ENCODE measurements at regions not wholly inside any gene's neighbourhood (a gene's known extent, or its start where the extent isn't known, plus 50 kb on each side); places are given as distances from the start of the nearest gene placed in this dataset.
"Not testable (repeated sequence)": the region's sequence is repeated elsewhere in the genome, so short reads cannot be mapped to it uniquely, and the experiment has no call there.

DNA sequence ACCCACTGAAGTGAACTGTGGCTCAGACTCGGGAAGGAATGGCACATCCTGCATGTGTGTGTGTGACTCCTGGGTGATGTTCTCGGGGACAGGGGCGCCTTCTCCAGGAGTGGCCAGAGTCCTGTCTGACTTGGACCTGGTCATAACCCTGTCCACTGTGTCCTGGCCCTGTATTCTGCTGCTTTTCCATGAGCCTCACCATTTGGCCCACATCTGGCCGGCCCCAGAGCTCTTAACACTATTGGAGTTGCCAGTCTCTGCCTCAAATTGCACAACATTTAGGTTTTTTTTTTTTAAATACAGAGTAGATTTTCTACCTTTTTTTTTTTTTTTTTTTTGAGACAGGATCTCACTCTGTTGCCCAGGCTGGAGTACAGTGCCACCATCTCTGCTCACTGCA, 278.3 kb upstream of the TUT7 start:
- Mint-ChIP-seq H3K4me1 (no peaks in the 10 kb centered on the region), H3K4me3 (no peak overlapping the region), H3K27ac (no peak overlapping the region), H3K27me3 (peaks cover 5 to 43% (median 34%) of the 10 kb centered on the region in 5 donors), H3K9me3 (peaks cover 0 to 10% (median 0%) of the 10 kb centered on the region in 11 donors), H3K36me3 (peaks cover 0 to 6% (median 0%) of the 10 kb centered on the region in 5 donors)
- no peaks in the 10 kb centered on the region for H3K36me3 ChIP-seq (ENCODE audit: control insufficient read depth in 2 of 3, insufficient read depth in 3 of 3, low read length in 3 of 3)
- no peak for DNase-seq
- H3K27me3 ChIP-seq (ENCODE audit: control insufficient read depth in 2 of 2, insufficient read depth in 2 of 2, low read length in 2 of 2), result no peaks in the 10 kb centered on the region
- intact Hi-C loops (cut with micrococcal nuclease), result no loop called here
- no peak overlapping the region for H3K4me3 ChIP-seq (ENCODE audit: low read length)
- no peak overlapping the region for H3K27ac ChIP-seq (ENCODE audit: low read depth, low read length)
- no peaks in the 10 kb centered on the region for H3K4me1 ChIP-seq (ENCODE audit: control insufficient read depth in 2 of 2, insufficient read depth in 2 of 2, low read length in 2 of 2)
- ChIA-PET POLR2A (no interaction called here), CTCF (no interaction called here)
- no peaks in the 10 kb centered on the region for H3K9me3 ChIP-seq (ENCODE audit: control insufficient read depth in 2 of 3, low read length in 3 of 3)
- ATAC-seq, result no peak

- DNase-seq, result no peak
- ChIA-PET POLR2A (no interaction called here), CTCF (interaction anchor here (0.6 kb wide), 1 partner anchor 65 kb away, joined by 3 read pairs; no protein-coding TSS in a partner anchor)
- no peaks in the 10 kb centered on the region for H3K4me1 ChIP-seq (ENCODE audit: control insufficient read depth in 2 of 2, insufficient read depth in 2 of 2, low read length in 2 of 2)
- Mint-ChIP-seq H3K9me3 (peaks cover 0 to 4% (median 0%) of the 10 kb centered on the region in 11 donors), H3K36me3 (peaks cover 0 to 2% (median 0%) of the 10 kb centered on the region in 5 donors), H3K4me1 (no peaks in the 10 kb centered on the region), H3K27ac (no peak overlapping the region), H3K4me3 (no peak overlapping the region), H3K27me3 (peaks cover 0 to 23% (median 14%) of the 10 kb centered on the region in 5 donors)
- no peak overlapping the region for H3K27ac ChIP-seq (ENCODE audit: low read depth, low read length)
- no peak overlapping the region for H3K4me3 ChIP-seq (ENCODE audit: low read length)
- intact Hi-C loops (cut with micrococcal nuclease), result no loop called here
- H3K36me3 ChIP-seq (ENCODE audit: control insufficient read depth in 2 of 3, insufficient read depth in 3 of 3, low read length in 3 of 3), result no peaks in the 10 kb centered on the region
- no peak for ATAC-seq
- H3K9me3 ChIP-seq (ENCODE audit: control insufficient read depth in 2 of 3, low read length in 3 of 3), result no peaks in the 10 kb centered on the region
- H3K27me3 ChIP-seq (ENCODE audit: control insufficient read depth in 2 of 2, insufficient read depth in 2 of 2, low read length in 2 of 2), result no peaks in the 10 kb centered on the region
Measured at GRCh38 chr9:86629530-86629929, 275.3 kb upstream of the TUT7 start.

- Mint-ChIP-seq H3K27me3 (peaks cover 0 to 4% (median 1%) of the 10 kb centered on the region in 5 donors), H3K27ac (no peak overlapping the region), H3K4me1 (no peaks in the 10 kb centered on the region), H3K4me3 (no peak overlapping the region), H3K9me3 (peaks cover 0 to 1% (median 0%) of the 10 kb centered on the region in 11 donors), H3K36me3 (no peaks in the 10 kb centered on the region)
- CTCF ChIA-PET, result no interaction called here
- Histone ChIP-seq H3K36me3 (ENCODE audit: control insufficient read depth in 2 of 3, insufficient read depth in 3 of 3, low read length in 3 of 3) (no peaks in the 10 kb centered on the region), H3K4me1 (ENCODE audit: control insufficient read depth in 2 of 2, insufficient read depth in 2 of 2, low read length in 2 of 2) (no peaks in the 10 kb centered on the region), H3K27me3 (ENCODE audit: control insufficient read depth in 2 of 2, insufficient read depth in 2 of 2, low read length in 2 of 2) (no peaks in the 10 kb centered on the region), H3K4me3 (ENCODE audit: low read length) (no peak overlapping the region), H3K9me3 (ENCODE audit: control insufficient read depth in 2 of 3, low read length in 3 of 3) (no peaks in the 10 kb centered on the region), H3K27ac (ENCODE audit: low read depth, low read length) (no peak overlapping the region)
- POLR2A ChIA-PET, result no interaction called here
- DNase-seq (no peak), ATAC-seq (no peak)
- intact Hi-C loops (cut with micrococcal nuclease), result no loop called here
Measured at GRCh38 chr9:86626802-86627201, 272.6 kb upstream of the TUT7 start.

GRCh38 chr9:86624630-86625029, 270.4 kb upstream of the TUT7 start:
- H3K27ac Mint-ChIP-seq, result no peak overlapping the region
- CTCF ChIA-PET, result no interaction called here
- no peaks in the 10 kb centered on the region for H3K4me1 Mint-ChIP-seq

DNA sequence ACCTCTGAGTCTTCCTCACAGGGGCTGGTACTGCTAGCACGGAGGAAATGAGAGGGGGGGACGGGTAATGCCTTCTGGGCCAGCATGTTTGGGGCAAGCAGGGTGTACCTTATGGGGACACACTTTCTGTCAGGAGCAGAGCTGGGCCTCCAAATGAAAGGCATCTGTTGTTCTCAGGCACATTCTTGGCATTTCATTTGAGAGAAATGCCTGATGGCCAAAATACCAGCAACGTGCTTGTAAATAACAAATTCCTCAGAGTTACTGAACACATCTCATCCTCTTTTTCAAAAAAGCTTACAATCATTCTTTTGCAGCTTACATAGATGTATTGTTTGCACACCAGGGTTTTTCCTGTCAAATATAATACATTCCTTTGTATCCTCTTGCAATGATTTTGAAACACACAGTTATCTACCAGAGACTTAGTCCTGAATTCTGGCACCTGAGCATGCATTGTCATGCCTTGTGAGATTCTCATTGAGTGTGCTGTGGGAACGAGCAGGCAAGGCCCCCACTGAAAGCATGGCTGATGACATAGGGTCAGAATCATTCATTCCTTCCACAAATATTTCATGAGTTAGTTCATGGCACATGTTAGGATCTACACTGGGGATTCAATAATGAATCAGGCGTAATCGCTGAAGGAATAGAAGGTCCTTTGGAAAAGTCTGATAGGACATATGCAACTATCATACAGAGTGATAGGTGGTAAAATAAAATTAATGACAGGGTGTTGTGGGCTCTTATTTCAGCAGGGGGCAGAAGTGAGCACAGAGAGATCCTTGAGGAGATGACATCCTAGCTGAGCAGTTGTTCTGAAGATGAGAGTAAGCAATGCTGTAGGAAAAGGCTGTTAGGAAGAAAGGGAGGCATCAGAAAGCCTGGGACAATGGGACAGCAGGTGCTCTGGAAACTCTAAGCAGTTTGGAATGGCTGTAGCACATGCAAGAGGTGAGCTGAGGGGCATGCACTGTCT, 260.9 kb upstream of the TUT7 start:
- H3K9me3 Mint-ChIP-seq, result peaks cover 0 to 4% (median 0%) of the 10 kb centered on the region in 11 donors
- no peaks in the 10 kb centered on the region for H3K4me1 ChIP-seq (ENCODE audit: control insufficient read depth in 2 of 2, insufficient read depth in 2 of 2, low read length in 2 of 2)
- H3K27ac Mint-ChIP-seq, result no peak overlapping the region
- CTCF ChIA-PET, result no interaction called here
- POLR2A ChIA-PET, result no interaction called here
- no peaks in the 10 kb centered on the region for H3K9me3 ChIP-seq (ENCODE audit: control insufficient read depth in 2 of 3, low read length in 3 of 3)
- H3K27ac ChIP-seq (ENCODE audit: low read depth, low read length), result no peak overlapping the region
- intact Hi-C loops (cut with micrococcal nuclease), result loop anchor here in 1 of 2 donors (2.0 kb wide), 1 partner anchor 710 kb away; no protein-coding TSS in a partner anchor
- H3K4me3 Mint-ChIP-seq, result no peak overlapping the region
- ATAC-seq (no peak), DNase-seq (no peak)
- H3K36me3 Mint-ChIP-seq, result no peaks in the 10 kb centered on the region
- H3K36me3 ChIP-seq (ENCODE audit: control insufficient read depth in 2 of 3, insufficient read depth in 3 of 3, low read length in 3 of 3), result no peaks in the 10 kb centered on the region
- peaks cover 0 to 20% (median 11%) of the 10 kb centered on the region in 5 donors for H3K27me3 Mint-ChIP-seq
- no peaks in the 10 kb centered on the region for H3K4me1 Mint-ChIP-seq
- H3K4me3 ChIP-seq (ENCODE audit: low read length), result no peak overlapping the region
- no peaks in the 10 kb centered on the region for H3K27me3 ChIP-seq (ENCODE audit: control insufficient read depth in 2 of 2, insufficient read depth in 2 of 2, low read length in 2 of 2)

More at GRCh38 chr9:86624630-86625029, 270.4 kb upstream of the TUT7 start:
- Mint-ChIP-seq H3K9me3 (peaks cover 0 to 1% (median 0%) of the 10 kb centered on the region in 11 donors), H3K36me3 (no peaks in the 10 kb centered on the region), H3K27me3 (peaks cover 0 to 7% (median 0%) of the 10 kb centered on the region in 5 donors), H3K4me3 (no peak overlapping the region)
- Histone ChIP-seq H3K4me3 (ENCODE audit: low read length) (no peak overlapping the region), H3K9me3 (ENCODE audit: control insufficient read depth in 2 of 3, low read length in 3 of 3) (no peaks in the 10 kb centered on the region), H3K4me1 (ENCODE audit: control insufficient read depth in 2 of 2, insufficient read depth in 2 of 2, low read length in 2 of 2) (no peaks in the 10 kb centered on the region), H3K27ac (ENCODE audit: low read depth, low read length) (no peak overlapping the region), H3K36me3 (ENCODE audit: control insufficient read depth in 2 of 3, insufficient read depth in 3 of 3, low read length in 3 of 3) (no peaks in the 10 kb centered on the region), H3K27me3 (ENCODE audit: control insufficient read depth in 2 of 2, insufficient read depth in 2 of 2, low read length in 2 of 2) (no peaks in the 10 kb centered on the region)
- POLR2A ChIA-PET, result no interaction called here
- no peak for DNase-seq
- ATAC-seq, result no peak
- intact Hi-C loops (cut with micrococcal nuclease), result no loop called here

- Mint-ChIP-seq H3K27ac (no peak overlapping the region), H3K27me3 (peaks cover 0 to 20% (median 11%) of the 10 kb centered on the region in 5 donors), H3K36me3 (no peaks in the 10 kb centered on the region), H3K4me1 (no peaks in the 10 kb centered on the region), H3K9me3 (peaks cover 0 to 4% (median 0%) of the 10 kb centered on the region in 11 donors), H3K4me3 (no peak overlapping the region)
- H3K4me3 ChIP-seq (ENCODE audit: low read length), result no peak overlapping the region
- H3K4me1 ChIP-seq (ENCODE audit: control insufficient read depth in 2 of 2, insufficient read depth in 2 of 2, low read length in 2 of 2), result no peaks in the 10 kb centered on the region
- no peaks in the 10 kb centered on the region for H3K9me3 ChIP-seq (ENCODE audit: control insufficient read depth in 2 of 3, low read length in 3 of 3)
- DNase-seq (no peak), ATAC-seq (no peak)
- intact Hi-C loops (cut with micrococcal nuclease), result loop anchor here in 1 of 2 donors (2.0 kb wide), 1 partner anchor 711 kb away; no protein-coding TSS in a partner anchor
- ChIA-PET POLR2A (no interaction called here), CTCF (no interaction called here)
- H3K36me3 ChIP-seq (ENCODE audit: control insufficient read depth in 2 of 3, insufficient read depth in 3 of 3, low read length in 3 of 3), result no peaks in the 10 kb centered on the region
- H3K27ac ChIP-seq (ENCODE audit: low read depth, low read length), result no peak overlapping the region
- no peaks in the 10 kb centered on the region for H3K27me3 ChIP-seq (ENCODE audit: control insufficient read depth in 2 of 2, insufficient read depth in 2 of 2, low read length in 2 of 2)
Measured at GRCh38 chr9:86613943-86614342, 259.7 kb upstream of the TUT7 start.

GRCh38 chr9:86611534-86611933, 257.3 kb upstream of the TUT7 start:
- H3K4me3 ChIP-seq (ENCODE audit: low read length); POLR2A ChIA-PET; H3K27me3 ChIP-seq (ENCODE audit: control insufficient read depth in 2 of 2, insufficient read depth in 2 of 2, low read length in 2 of 2); intact Hi-C loops (cut with micrococcal nuclease); H3K4me1 ChIP-seq (ENCODE audit: control insufficient read depth in 2 of 2, insufficient read depth in 2 of 2, low read length in 2 of 2); H3K9me3 Mint-ChIP-seq; H3K4me1 Mint-ChIP-seq; CTCF ChIA-PET; H3K27ac Mint-ChIP-seq; H3K27ac ChIP-seq (ENCODE audit: low read depth, low read length); H3K36me3 ChIP-seq (ENCODE audit: control insufficient read depth in 2 of 3, insufficient read depth in 3 of 3, low read length in 3 of 3); H3K36me3 Mint-ChIP-seq; DNase-seq; ATAC-seq; H3K9me3 ChIP-seq (ENCODE audit: control insufficient read depth in 2 of 3, low read length in 3 of 3); H3K4me3 Mint-ChIP-seq: not testable (repeated sequence)
- peaks cover 0 to 20% (median 11%) of the 10 kb centered on the region in 5 donors for H3K27me3 Mint-ChIP-seq
